PC-9 (cell line): ENCODE measurements at regions not wholly inside any gene's neighbourhood (a gene's known extent, or its start where the extent isn't known, plus 50 kb on each side); places are given as distances from the start of the nearest gene placed in this dataset.

Experiments
- CTCF ChIP-seq: fragments of 200-600 bp; sonication (generic); conservative IDR thresholded peaks from 2 replicates; pipeline ENCODE4 v1.6.1; 2017; ENCODE audit warnings: mixed run types, antibody characterized with exemption, mild to moderate bottlenecking, moderate library complexity
- EZH2 ChIP-seq: fragments of 200-600 bp; sonication (generic); IDR thresholded peaks from 2 replicates; pipeline ENCODE4 v1.8.0; 2017; ENCODE audit warnings: antibody characterized with exemption, low read depth

GRCh38 chr20:12305188-12305950 is 387.7 kb downstream of the BTBD3 start:
- TF ChIP-seq CTCF (no peak), EZH2 (no peak)
